OCI-LY3 (cell line): ENCODE measurements at regions not wholly inside any gene's neighbourhood (a gene's known extent, or its start where the extent isn't known, plus 50 kb on each side); places are given as distances from the start of the nearest gene placed in this dataset.

Experiments
- H2AFZ ChIP-seq: fragments of 200-600, 300-600 bp; shearing (Covaris generic); 2 replicates; pipeline ENCODE4 v1.6.0; 2014; ENCODE audit warnings: antibody characterized with exemption, low read depth, low read length
- H3K27ac ChIP-seq: fragments of 200-600, 300-600 bp; sonication (generic); 2 replicates; pipeline ENCODE4 v1.5.1; 2014; ENCODE audit warnings: mild to moderate bottlenecking, low read length, moderate library complexity, mixed read lengths
- H3K27me3 ChIP-seq: fragments of 200-600, 300-600 bp; sonication (generic); 2 replicates; pipeline ENCODE4 v1.6.1; 2014; ENCODE audit warnings: low read depth, low read length, mixed read lengths
- H3K36me3 ChIP-seq: fragments of 200-600, 300-600 bp; sonication (generic); replicated peaks from 2 replicates; pipeline ENCODE3; 2014; ENCODE audit warnings: low read depth, low read length, mixed read lengths
- H3K4me1 ChIP-seq: fragments of 300-600, 200-600 bp; sonication (generic); 2 replicates; pipeline ENCODE4 v1.6.1; 2014; ENCODE audit warnings: low read length, mixed read lengths
- H3K4me2 ChIP-seq: fragments of 200-600, 300-600 bp; sonication (generic); 2 replicates; pipeline ENCODE4 v1.6.1; 2014; ENCODE audit warnings: low read length, mixed read lengths
- H3K4me3 ChIP-seq: fragments of 300-600, 200-600 bp; sonication (generic); 2 replicates; pipeline ENCODE4 v1.5.1; 2014; ENCODE audit warnings: antibody characterized with exemption, mild to moderate bottlenecking, low read length, moderate library complexity
- H3K79me2 ChIP-seq: fragments of 300-600, 200-600 bp; shearing (Covaris generic); 2 replicates; pipeline ENCODE4 v1.6.1; 2014; ENCODE audit warnings: mild to moderate bottlenecking, low read length, mixed read lengths
- H3K9ac ChIP-seq: fragments of 300-600, 200-600 bp; shearing (Covaris generic); 2 replicates; pipeline ENCODE4 v1.6.0; 2014; ENCODE audit warnings: mild to moderate bottlenecking, low read length, moderate library complexity
- H3K9me3 ChIP-seq: fragments of 200-600, 300-600 bp; shearing (Covaris generic); 2 replicates; pipeline ENCODE4 v1.6.1; 2014; ENCODE audit warnings: low read length, mixed read lengths; ENCODE audit not compliant: insufficient read depth
- H4K20me1 ChIP-seq: fragments of 200-600, 300-600 bp; sonication (generic); 2 replicates; pipeline ENCODE4 v1.6.1; 2016; ENCODE audit warnings: low read length, mixed read lengths; ENCODE audit not compliant: insufficient read depth
- CTCF ChIP-seq: fragments of 200-600, 300-600 bp; sonication (generic); IDR thresholded peaks from 2 replicates; pipeline ENCODE4 v1.5.1; 2014; ENCODE audit warnings: antibody characterized with exemption, low read length, low read depth
- EZH2phosphoT487 ChIP-seq: fragments of 200-600 bp; shearing (Covaris generic); IDR thresholded peaks from 2 replicates; pipeline ENCODE4 v1.6.1; 2018; ENCODE audit warnings: antibody characterized with exemption, mixed run types, low read depth

- H3K4me3 ChIP-seq: no peak overlapping the region
- TF ChIP-seq EZH2phosphoT487 (no peak), CTCF (no peak)
- no peaks in the 10 kb centered on the region for H3K27me3 ChIP-seq
- no peaks in the 10 kb centered on the region for H3K9me3 ChIP-seq
- H2AFZ ChIP-seq: no peak overlapping the region
- H4K20me1 ChIP-seq: no peaks in the 10 kb centered on the region
- no peak overlapping the region for H3K27ac ChIP-seq
- no peaks in the 10 kb centered on the region for H3K79me2 ChIP-seq
- H3K36me3 ChIP-seq: no peaks in the 10 kb centered on the region
- H3K4me1 ChIP-seq: no peaks in the 10 kb centered on the region
- H3K9ac ChIP-seq: no peak overlapping the region
- no peak overlapping the region for H3K4me2 ChIP-seq
Measured at GRCh38 chr3:150165396-150166094, 194.8 kb upstream of the PFN2 start.

- Histone ChIP-seq H3K4me2 (no peak overlapping the region), H3K4me1 (no peaks in the 10 kb centered on the region), H3K9ac (no peak overlapping the region), H3K27me3 (no peaks in the 10 kb centered on the region), H3K9me3 (no peaks in the 10 kb centered on the region), H2AFZ (no peak overlapping the region), H3K79me2 (no peaks in the 10 kb centered on the region), H4K20me1 (no peaks in the 10 kb centered on the region), H3K4me3 (no peak overlapping the region), H3K27ac (no peak overlapping the region), H3K36me3 (no peaks in the 10 kb centered on the region)
- TF ChIP-seq CTCF (no peak), EZH2phosphoT487 (no peak)
Measured at GRCh38 chr3:150161011-150161410, 190.3 kb upstream of the PFN2 start.

- no peak overlapping the region for H3K4me3 ChIP-seq
Measured at GRCh38 chr3:150158943-150159625, 188.4 kb upstream of the PFN2 start.

More at GRCh38 chr3:150158943-150159625, 188.4 kb upstream of the PFN2 start:
- no peaks in the 10 kb centered on the region for H3K4me1 ChIP-seq
- H3K36me3 ChIP-seq: no peaks in the 10 kb centered on the region
- no peak overlapping the region for H2AFZ ChIP-seq
- TF ChIP-seq EZH2phosphoT487 (no peak), CTCF (no peak)
- H3K9me3 ChIP-seq: no peaks in the 10 kb centered on the region
- H4K20me1 ChIP-seq: no peaks in the 10 kb centered on the region
- no peak overlapping the region for H3K4me2 ChIP-seq
- H3K9ac ChIP-seq: no peak overlapping the region
- no peaks in the 10 kb centered on the region for H3K27me3 ChIP-seq
- no peak overlapping the region for H3K27ac ChIP-seq
- no peaks in the 10 kb centered on the region for H3K79me2 ChIP-seq
